IMR-90 (cell line): ENCODE measurements at regions not wholly inside any gene's neighbourhood (a gene's known extent, or its start where the extent isn't known, plus 50 kb on each side); places are given as distances from the start of the nearest gene placed in this dataset.

Source experiments
- ATAC-seq: fragments of 200-7000 bp; cut with Tn5 transposase; 2 replicates; pipeline ENCODE4 v1.9.1; 2020; ENCODE audit warnings: low read depth, mild to moderate bottlenecking, moderate library complexity
- BruUV-seq: library from RNA; stranded (reverse); fragments of 400-500 nt; replicated peaks from 2 replicates; lab custom pipeline; 2021; lab: Mats Ljungman, UMichigan
- CTCF ChIA-PET: fragments of 300-600 bp; formaldehyde crosslinking; extraction: SDS; loops from one replicate; lab custom pipeline; 2021; ENCODE audit warnings: antibody characterized with exemption; lab: Yijun Ruan, JAX
- POLR2A ChIA-PET: fragments of 300-600 bp; sonication (Branson Sonifier 250); formaldehyde crosslinking; loops from one replicate; lab custom pipeline; 2022; ENCODE audit warnings: antibody characterized with exemption; ENCODE audit not compliant: unreplicated experiment; lab: Charles Lee
- DNase-seq: peaks from one replicate; pipeline ENCODE4 v3.0.0; 2013
- H2AFZ ChIP-seq: replicated peaks from 2 replicates; pipeline ENCODE3; 2013; ENCODE audit warnings: low read length, mild to moderate bottlenecking; ENCODE audit not compliant: poor library complexity
- H2AK5ac ChIP-seq: 2 replicates; pipeline ENCODE4 v1.6.1; 2013; ENCODE audit warnings: low read depth, low read length, inconsistent platforms
- H2AK9ac ChIP-seq: replicated peaks from 2 replicates; pipeline ENCODE3; 2013; ENCODE audit warnings: mild to moderate bottlenecking, low read depth, low read length, moderate library complexity; ENCODE audit not compliant: poor library complexity
- H2BK120ac ChIP-seq: 2 replicates; pipeline ENCODE4 v1.6.1; 2013; ENCODE audit warnings: low read depth, low read length, inconsistent platforms
- H2BK15ac ChIP-seq: 3 replicates; pipeline ENCODE4 v1.6.1; 2013; ENCODE audit warnings: low read depth, low read length, inconsistent platforms
- H2BK20ac ChIP-seq: 2 replicates; pipeline ENCODE4 v1.6.1; 2013; ENCODE audit warnings: low read depth, mild to moderate bottlenecking, inconsistent platforms, low read length, moderate library complexity
- H2BK5ac ChIP-seq: 2 replicates; pipeline ENCODE4 v1.6.1; 2013; ENCODE audit warnings: mild to moderate bottlenecking, low read depth, low read length, inconsistent platforms; ENCODE audit not compliant: poor library complexity, severe bottlenecking
- H3K14ac ChIP-seq: replicated peaks from 2 replicates; pipeline ENCODE4 v1.6.1; 2013; ENCODE audit warnings: low read depth, low read length, inconsistent platforms
- H3K18ac ChIP-seq: 2 replicates; pipeline ENCODE4 v1.6.1; 2013; ENCODE audit warnings: low read depth, low read length, control low read depth
- H3K23ac ChIP-seq: 2 replicates; pipeline ENCODE4 v1.6.1; 2013; ENCODE audit warnings: low read depth, low read length, inconsistent platforms
- H3K27ac ChIP-seq: 2 replicates; pipeline ENCODE4 v1.5.1; 2013; ENCODE audit warnings: mild to moderate bottlenecking, control low read depth, low read length; ENCODE audit not compliant: insufficient read depth
- H3K27me3 ChIP-seq: 2 replicates; pipeline ENCODE4 v1.6.1; 2013; ENCODE audit warnings: low read length; ENCODE audit not compliant: control insufficient read depth, insufficient read depth
- H3K36me3 ChIP-seq: 2 replicates; pipeline ENCODE4 v1.6.1; 2013; ENCODE audit warnings: low read length, mixed read lengths; ENCODE audit not compliant: control insufficient read depth, insufficient read depth
- H3K4ac ChIP-seq: 2 replicates; pipeline ENCODE4 v1.6.1; 2013; ENCODE audit warnings: low read depth, low read length, inconsistent platforms
- H3K4me1 ChIP-seq: 2 replicates; pipeline ENCODE4 v1.6.1; 2013; ENCODE audit warnings: low read length, mixed read lengths; ENCODE audit not compliant: control insufficient read depth, insufficient read depth
- H3K4me2 ChIP-seq: 2 replicates; pipeline ENCODE4 v1.6.1; 2013; ENCODE audit warnings: low read depth, mild to moderate bottlenecking, control low read depth, low read length, moderate library complexity
- H3K4me3 ChIP-seq: 2 replicates; pipeline ENCODE4 v1.5.1; 2013; ENCODE audit warnings: low read depth, mild to moderate bottlenecking, control low read depth, low read length, moderate library complexity; ENCODE audit not compliant: insufficient read depth
- H3K56ac ChIP-seq: 2 replicates; pipeline ENCODE4 v1.6.1; 2013; ENCODE audit warnings: low read length, inconsistent platforms; ENCODE audit not compliant: insufficient read depth; ENCODE audit errors: extremely low read depth
- H3K79me1 ChIP-seq, 2 experiments: 2 replicates each; pipeline ENCODE4 v1.6.1; 2013; ENCODE audit warnings: low read length in 2 of 2, inconsistent platforms in 1 of 2, low read depth in 1 of 2
- H3K9ac ChIP-seq: 2 replicates; pipeline ENCODE4 v1.6.1; 2013; ENCODE audit warnings: low read depth, low read length, control low read depth
- H3K9me1 ChIP-seq: 2 replicates; pipeline ENCODE4 v1.6.1; 2013; ENCODE audit warnings: low read length, inconsistent platforms; ENCODE audit not compliant: insufficient read depth
- H3K9me3 ChIP-seq: 2 replicates; pipeline ENCODE4 v1.6.1; 2013; ENCODE audit warnings: low read length; ENCODE audit not compliant: control insufficient read depth, insufficient read depth
- H4K20me1 ChIP-seq: 2 replicates; pipeline ENCODE4 v1.6.1; 2013; ENCODE audit warnings: low read length, inconsistent platforms; ENCODE audit not compliant: insufficient read depth
- H4K5ac ChIP-seq: 2 replicates; pipeline ENCODE4 v1.6.1; 2013; ENCODE audit warnings: mild to moderate bottlenecking, low read depth, low read length, control low read depth
- H4K8ac ChIP-seq, 2 experiments: 2 replicates each; pipeline ENCODE4 v1.6.1; 2013; ENCODE audit warnings: low read depth in 2 of 2, low read length in 2 of 2, control low read depth in 1 of 2, inconsistent platforms in 1 of 2
- H4K91ac ChIP-seq: 2 replicates; pipeline ENCODE4 v1.6.1; 2013; ENCODE audit warnings: low read depth, low read length, inconsistent platforms; ENCODE audit not compliant: insufficient read depth
- CEBPB ChIP-seq: IDR thresholded peaks from 2 replicates; pipeline ENCODE4 v1.6.1; 2012; ENCODE audit warnings: low read depth, low read length, improper control_type of control experiment
- CHD1 ChIP-seq: IDR thresholded peaks from 2 replicates; pipeline ENCODE4 v1.6.1; 2012; ENCODE audit warnings: low read depth, low read length, improper control_type of control experiment
- CTCF ChIP-seq: conservative IDR thresholded peaks from 2 replicates; pipeline ENCODE4 v1.5.1; 2012; ENCODE audit warnings: mild to moderate bottlenecking, low read depth, low read length, improper control_type of control experiment
- ELK1 ChIP-seq: fragments of 150-350 bp; IDR thresholded peaks from 2 replicates; pipeline ENCODE4 v1.6.1; 2016; ENCODE audit warnings: low read depth, mild to moderate bottlenecking, low read length, moderate library complexity, borderline replicate concordance
- MAFK ChIP-seq: IDR thresholded peaks from 2 replicates; pipeline ENCODE4 v1.6.1; 2012; ENCODE audit warnings: low read depth, low read length, improper control_type of control experiment
- MXI1 ChIP-seq: IDR thresholded peaks from 2 replicates; pipeline ENCODE4 v1.6.1; 2012; ENCODE audit warnings: low read depth, mild to moderate bottlenecking, low read length, moderate library complexity, borderline replicate concordance
- NFE2L2 ChIP-seq: fragments of 150-350 bp; IDR thresholded peaks from 2 replicates; pipeline ENCODE4 v1.6.1; 2016; ENCODE audit warnings: low read depth, mild to moderate bottlenecking, low read length
- POLR2A ChIP-seq: IDR thresholded peaks from 2 replicates; pipeline ENCODE4 v1.6.1; 2012; ENCODE audit warnings: mild to moderate bottlenecking, low read depth, low read length
- RCOR1 ChIP-seq: IDR thresholded peaks from 2 replicates; pipeline ENCODE4 v1.6.1; 2012; ENCODE audit warnings: mild to moderate bottlenecking, low read length, improper control_type of control experiment; ENCODE audit not compliant: insufficient replicate concordance
- SMC3 ChIP-seq: fragments of 150-350 bp; IDR thresholded peaks from 2 replicates; pipeline ENCODE4 v1.6.1; 2016; ENCODE audit warnings: low read depth, mild to moderate bottlenecking, antibody characterized with exemption, low read length, moderate library complexity
- USF2 ChIP-seq: fragments of 150-350 bp; IDR thresholded peaks from 2 replicates; pipeline ENCODE4 v1.6.1; 2017; ENCODE audit warnings: mild to moderate bottlenecking, antibody characterized with exemption, low read length, low read depth
- WGBS, 2 experiments: methylation state at CpG; one replicate each; pipeline versions ENCODE4 v1.1.5 to v1.1.7; 2013; ENCODE audit warnings: missing lambda C conversion rate in 2 of 2; ENCODE audit not compliant: insufficient read length in 1 of 2; ENCODE audit errors: extremely low coverage in 2 of 2; 5-methylcytosine and 5-hydroxymethylcytosine counted together
- dilution Hi-C: fragments of 300-500 bp; cut with HindIII; formaldehyde crosslinking; loops from one replicate; pipeline ENCODE4 v1.14.3; 2018; ENCODE audit warnings: low sequenced_read_pairs; ENCODE audit not compliant: unreplicated experiment
- in situ Hi-C: fragments of 300-500 bp; cut with MboI; formaldehyde crosslinking; loops from 3 replicates; pipeline ENCODE4 v1.14.3; 2019; ENCODE audit warnings: low sequenced_read_pairs, inconsistent platforms, mixed read lengths
- intact Hi-C: fragments of 100-400 bp; cut with micrococcal nuclease; formaldehyde crosslinking; loops from 2 replicates; pipeline ENCODE4 v1.10.0; 2022

GRCh38 chrX:22594766-22595165, 322.1 kb downstream of the CBLL2 start:
- H4K20me1 ChIP-seq, result no peaks in the 10 kb centered on the region
- ChIA-PET POLR2A (no interaction called here), CTCF (no interaction called here)
- BruUV-seq, result no TSS peak
- no peaks in the 10 kb centered on the region for H3K36me3 ChIP-seq
- no peaks in the 10 kb centered on the region for H3K27me3 ChIP-seq
- H3K4me3 ChIP-seq, result no peak overlapping the region
- no peak overlapping the region for H4K5ac ChIP-seq
- no CpG with 5 or more reads among the region's 2 CpGs for WGBS, 2 experiments
- dilution Hi-C loops (no loop called here), in situ Hi-C loops (no loop called here), intact Hi-C loops (no loop called here)
- no peak overlapping the region for H2BK15ac ChIP-seq
- no peak for DNase-seq
- no peak overlapping the region for H3K27ac ChIP-seq
- no peak overlapping the region for H4K8ac ChIP-seq
- no peak overlapping the region for H2BK120ac ChIP-seq
- H3K18ac ChIP-seq, result no peak overlapping the region
- H3K4me1 ChIP-seq, result no peaks in the 10 kb centered on the region
- H3K9me1 ChIP-seq, result no peaks in the 10 kb centered on the region
- H3K4me2 ChIP-seq, result no peak overlapping the region
- no peak overlapping the region for H3K4ac ChIP-seq
- no peak overlapping the region for H3K9ac ChIP-seq
- no peaks in the 10 kb centered on the region for H3K9me3 ChIP-seq
- H2AFZ ChIP-seq, result no peak overlapping the region
- H3K79me1 ChIP-seq, result no peaks in the 10 kb centered on the region
- no peak overlapping the region for H3K14ac ChIP-seq
- ATAC-seq, result no peak
- H2AK9ac ChIP-seq, result no peak overlapping the region
- no peak overlapping the region for H2BK5ac ChIP-seq
- H2BK20ac ChIP-seq, result no peak overlapping the region
- TF ChIP-seq CEBPB (no peak), NFE2L2 (no peak), SMC3 (no peak), USF2 (no peak), MAFK (no peak), ELK1 (no peak), CHD1 (no peak), CTCF (no peak), MXI1 (no peak), POLR2A (no peak), RCOR1 (no peak)
- no peak overlapping the region for H4K91ac ChIP-seq
- no peak overlapping the region for H3K56ac ChIP-seq
- no peak overlapping the region for H2AK5ac ChIP-seq
- H3K23ac ChIP-seq, result no peak overlapping the region
